ENCODE measurements at regions not wholly inside any gene's neighbourhood (a gene's known extent, or its start where the extent isn't known, plus 50 kb on each side); places are given as distances from the start of the nearest gene placed in this dataset.

- ChIA-PET POLR2A (no interaction called here), CTCF (interaction anchor here (0.6 kb wide), 1 partner anchor 13 kb away, joined by 3 read pairs; no protein-coding TSS in a partner anchor)
- no peak for DNase-seq (ENCODE audit: extremely low spot score)
- TF ChIP-seq ELF4 (IDR thresholded peaks at IDR 0.05): no peak
- no peak for TF ChIP-seq FOXM1 (IDR thresholded peaks at IDR 0.05; ENCODE audit: borderline replicate concordance)
- TF ChIP-seq ARNT (IDR thresholded peaks at IDR 0.05): no peak
These were observed 159.6 kb upstream of the HNRNPA3 start for GRCh38 chr2:177053038-177053437.

- ChIA-PET CTCF (interaction anchor here (0.6 kb wide), 1 partner anchor 14 kb away, joined by 3 read pairs; no protein-coding TSS in a partner anchor), POLR2A (no interaction called here)
- TF ChIP-seq FOXK2 (IDR thresholded peaks at IDR 0.05) (no peak), LEF1 (IDR thresholded peaks at IDR 0.05; ENCODE audit: borderline replicate concordance) (no peak)
- no peak for DNase-seq (ENCODE audit: extremely low spot score)
These were observed 158.9 kb upstream of the HNRNPA3 start for GRCh38 chr2:177053716-177054115.

GRCh38 chr2:177056481-177056929 lies 156.1 kb upstream of the HNRNPA3 start:
- CTCF ChIA-PET: interaction anchor here (0.9 kb wide), 1 partner anchor 16 kb away, joined by 3 read pairs; no protein-coding TSS in a partner anchor

GRCh38 chr2:177058747-177059146 lies 153.8 kb upstream of the HNRNPA3 start:
- ChIA-PET POLR2A (no interaction called here), CTCF (interaction anchor here (1.1 kb wide), 1 partner anchor 80 kb away, joined by 3 read pairs; no protein-coding TSS in a partner anchor)
- DNase-seq (ENCODE audit: extremely low spot score): no peak
- TF ChIP-seq SUZ12 (IDR thresholded peaks at IDR 0.05) (no peak), LEF1 (IDR thresholded peaks at IDR 0.05; ENCODE audit: borderline replicate concordance) (no peak), BHLHE40 (IDR thresholded peaks at IDR 0.05; ENCODE audit: borderline replicate concordance) (no peak), PKNOX1 (IDR thresholded peaks at IDR 0.05) (no peak), FOXK2 (IDR thresholded peaks at IDR 0.05) (no peak), HDGF (IDR thresholded peaks at IDR 0.05; ENCODE audit: borderline replicate concordance) (no peak), TARDBP (IDR thresholded peaks at IDR 0.05) (no peak), CTBP1 (IDR thresholded peaks at IDR 0.05; ENCODE audit: borderline replicate concordance) (no peak), NFRKB (IDR thresholded peaks at IDR 0.05) (no peak)

More at GRCh38 chr2:177056481-177056929, 156.1 kb upstream of the HNRNPA3 start:
- DNase-seq (ENCODE audit: extremely low spot score): peak; percentile 46
- POLR2A ChIA-PET: no interaction called here
- no peak for TF ChIP-seq PKNOX1 (IDR thresholded peaks at IDR 0.05)
- no peak for TF ChIP-seq L3MBTL2 (conservative IDR thresholded peaks at IDR 0.05)
- no peak for TF ChIP-seq ARNT (IDR thresholded peaks at IDR 0.05)
- TF ChIP-seq FOXK2 (IDR thresholded peaks at IDR 0.05): no peak
- no peak for TF ChIP-seq SUZ12 (IDR thresholded peaks at IDR 0.05)
- TF ChIP-seq NFRKB (IDR thresholded peaks at IDR 0.05): no peak
- no peak for TF ChIP-seq TARDBP (IDR thresholded peaks at IDR 0.05)
- TF ChIP-seq SP1 (IDR thresholded peaks at IDR 0.05): no peak

GRCh38 chr2:177059293-177059692 lies 153.3 kb upstream of the HNRNPA3 start:
- TF ChIP-seq SUZ12 (IDR thresholded peaks at IDR 0.05): no peak
- no peak for TF ChIP-seq ELF4 (IDR thresholded peaks at IDR 0.05)
- TF ChIP-seq ARNT (IDR thresholded peaks at IDR 0.05): no peak
- TF ChIP-seq FOXM1 (IDR thresholded peaks at IDR 0.05; ENCODE audit: borderline replicate concordance): no peak
- no peak for TF ChIP-seq L3MBTL2 (conservative IDR thresholded peaks at IDR 0.05)
- no peak for TF ChIP-seq NFRKB (IDR thresholded peaks at IDR 0.05)
- TF ChIP-seq TARDBP (IDR thresholded peaks at IDR 0.05): no peak
- TF ChIP-seq LEF1 (IDR thresholded peaks at IDR 0.05; ENCODE audit: borderline replicate concordance): no peak
- TF ChIP-seq ZNF384 (IDR thresholded peaks at IDR 0.05): no peak
- no peak for TF ChIP-seq FOXK2 (IDR thresholded peaks at IDR 0.05)

GRCh38 chr2:177063331-177063730 lies 149.3 kb upstream of the HNRNPA3 start:
- CTCF ChIA-PET: no interaction called here
- POLR2A ChIA-PET: no interaction called here
- no peak for TF ChIP-seq TARDBP (IDR thresholded peaks at IDR 0.05)
- TF ChIP-seq CTBP1 (IDR thresholded peaks at IDR 0.05; ENCODE audit: borderline replicate concordance): no peak
- TF ChIP-seq FOXA1 (IDR thresholded peaks at IDR 0.05): no peak
- TF ChIP-seq FOXK2 (IDR thresholded peaks at IDR 0.05): no peak
- no peak for TF ChIP-seq FOXM1 (IDR thresholded peaks at IDR 0.05; ENCODE audit: borderline replicate concordance)
- no peak for TF ChIP-seq SP1 (IDR thresholded peaks at IDR 0.05)
- no peak for TF ChIP-seq ZNF384 (IDR thresholded peaks at IDR 0.05)
- TF ChIP-seq SUZ12 (IDR thresholded peaks at IDR 0.05): no peak
- no peak for TF ChIP-seq LEF1 (IDR thresholded peaks at IDR 0.05; ENCODE audit: borderline replicate concordance)
- no peak for TF ChIP-seq ARNT (IDR thresholded peaks at IDR 0.05)
- TF ChIP-seq NFRKB (IDR thresholded peaks at IDR 0.05): no peak
- no peak for TF ChIP-seq BHLHE40 (IDR thresholded peaks at IDR 0.05; ENCODE audit: borderline replicate concordance)
- TF ChIP-seq HDGF (IDR thresholded peaks at IDR 0.05; ENCODE audit: borderline replicate concordance): no peak
- TF ChIP-seq PKNOX1 (IDR thresholded peaks at IDR 0.05): no peak
- no peak for TF ChIP-seq ELF4 (IDR thresholded peaks at IDR 0.05)
- no peak for TF ChIP-seq L3MBTL2 (conservative IDR thresholded peaks at IDR 0.05)
- no peak for DNase-seq (ENCODE audit: extremely low spot score)

More at GRCh38 chr2:177059293-177059692, 153.3 kb upstream of the HNRNPA3 start:
- DNase-seq (ENCODE audit: extremely low spot score): no peak
- ChIA-PET POLR2A (no interaction called here), CTCF (no interaction called here)

GRCh38 chr2:177064422-177064821 lies 148.2 kb upstream of the HNRNPA3 start:
- ChIA-PET POLR2A (no interaction called here), CTCF (no interaction called here)
- no peak for DNase-seq (ENCODE audit: extremely low spot score)
- TF ChIP-seq SUZ12 (IDR thresholded peaks at IDR 0.05) (no peak), ELF4 (IDR thresholded peaks at IDR 0.05) (no peak)

Data from HEK293T (cell line).